SH-SY5Y (cell line): ENCODE measurements at regions not wholly inside any gene's neighbourhood (a gene's known extent, or its start where the extent isn't known, plus 50 kb on each side); places are given as distances from the start of the nearest gene placed in this dataset.

Source experiments
- GATA2 ChIP-seq: IDR thresholded peaks from 2 replicates; pipeline ENCODE4 v1.6.1; 2011; ENCODE audit warnings: mild to moderate bottlenecking, low read depth, low read length
- GATA3 ChIP-seq: IDR thresholded peaks from 2 replicates; pipeline ENCODE4 v1.6.1; 2011; ENCODE audit warnings: low read depth, mild to moderate bottlenecking, low read length, moderate library complexity

GRCh38 chr20:48329031-48329615 lies 498.7 kb downstream of the PREX1 start:
- TF ChIP-seq GATA3: no peak
- TF ChIP-seq GATA2: no peak
